SK-N-SH (cell line): ENCODE measurements at regions not wholly inside any gene's neighbourhood (a gene's known extent, or its start where the extent isn't known, plus 50 kb on each side); places are given as distances from the start of the nearest gene placed in this dataset.

Experiments
- CTCF ChIA-PET: fragments of 300-600, 350-600 bp; formaldehyde crosslinking; extraction: SDS; loops from one replicate; lab custom pipeline; 2021; lab: Yijun Ruan, JAX
- POLR2A ChIA-PET: fragments of 350-600 bp; sonication (Branson Sonifier 250); formaldehyde crosslinking; extraction: SDS; loops from one replicate; lab custom pipeline; 2020; ENCODE audit warnings: antibody characterized with exemption, inconsistent platforms; lab: Yijun Ruan, JAX
- DNase-seq: peaks from one replicate; pipeline ENCODE4 v3.0.0; 2012
- H2AFZ ChIP-seq: fragments of 200-600 bp; sonication (generic); 2 replicates; pipeline ENCODE4 v1.8.1; 2016; ENCODE audit warnings: antibody characterized with exemption, mild to moderate bottlenecking, low read depth
- H3F3A ChIP-seq: fragments of 200-600 bp; sonication (generic); replicated peaks from 2 replicates; pipeline ENCODE3; 2016; ENCODE audit warnings: antibody characterized with exemption, mild to moderate bottlenecking; ENCODE audit not compliant: insufficient read depth
- H3K27ac ChIP-seq, 2 experiments: fragments of 200-500 bp in 1 of 2; fragments of 200-600 bp in 1 of 2; sonication (Bioruptor generic) in 1 of 2; sonication (generic), shearing (Covaris generic) in 1 of 2; 2 replicates each; pipeline versions ENCODE4 v1.5.1 to v1.6.1; 2014 to 2016; ENCODE audit warnings: low read depth in 2 of 2, inconsistent platforms in 1 of 2, low read length in 1 of 2, mild to moderate bottlenecking in 1 of 2, mixed read lengths in 1 of 2
- H3K27me3 ChIP-seq: fragments of 200-600 bp; sonication (generic), shearing (Covaris generic); 2 replicates; pipeline ENCODE4 v1.6.1; 2016; ENCODE audit warnings: mixed run types; ENCODE audit not compliant: insufficient read depth
- H3K36me3 ChIP-seq, 2 experiments: fragments of 200-500 bp in 1 of 2; fragments of 200-600 bp in 1 of 2; sonication (Bioruptor generic) in 1 of 2; sonication (generic) in 1 of 2; replicated peaks in 1 of 2; 2 replicates each; pipeline versions ENCODE3 to v1.5.1; 2014 to 2016; ENCODE audit warnings: low read length in 1 of 2, mild to moderate bottlenecking in 1 of 2; ENCODE audit not compliant: insufficient read depth in 2 of 2, control insufficient read depth in 1 of 2
- H3K4me1 ChIP-seq, 2 experiments: fragments of 200-500 bp in 1 of 2; fragments of 200-600 bp in 1 of 2; sonication (Bioruptor generic) in 1 of 2; sonication (generic), shearing (Covaris generic) in 1 of 2; 2 replicates each; pipeline versions ENCODE4 v1.5.1 to v1.6.1; 2014 to 2016; ENCODE audit warnings: low read depth in 1 of 2, low read length in 1 of 2, mixed run types in 1 of 2; ENCODE audit not compliant: insufficient read depth in 2 of 2, control insufficient read depth in 1 of 2
- H3K4me2 ChIP-seq: fragments of 200-600 bp; sonication (generic), shearing (Covaris generic); 2 replicates; pipeline ENCODE4 v1.6.1; 2017; ENCODE audit warnings: mixed run types
- H3K4me3 ChIP-seq, 2 experiments: fragments of 200-500 bp in 1 of 2; fragments of 200-600 bp in 1 of 2; sonication (Bioruptor generic) in 1 of 2; sonication (generic), shearing (Covaris generic) in 1 of 2; 2 replicates each; pipeline versions ENCODE4 v1.5.1 to v1.8.1; 2014 to 2016; ENCODE audit warnings: low read depth in 2 of 2, inconsistent platforms in 1 of 2, low read length in 1 of 2, mild to moderate bottlenecking in 1 of 2, mixed read lengths in 1 of 2, moderate library complexity in 1 of 2
- H3K79me2 ChIP-seq: fragments of 200-600 bp; sonication (generic); 2 replicates; pipeline ENCODE4 v1.8.1; 2017; ENCODE audit warnings: mild to moderate bottlenecking; ENCODE audit not compliant: insufficient read depth
- H3K9ac ChIP-seq: fragments of 200-600 bp; sonication (generic); 2 replicates; pipeline ENCODE4 v1.6.1; 2017; ENCODE audit warnings: mixed run types
- H3K9me2 ChIP-seq: fragments of 200-600 bp; sonication (generic); 2 replicates; pipeline ENCODE4 v1.6.1; 2017; ENCODE audit warnings: mixed run types
- H3K9me3 ChIP-seq: fragments of 200-600 bp; sonication (generic); 2 replicates; pipeline ENCODE4 v1.6.1; 2017; ENCODE audit warnings: mixed run types, mild to moderate bottlenecking, moderate library complexity
- H4K20me1 ChIP-seq: fragments of 200-600 bp; sonication (generic); 2 replicates; pipeline ENCODE4 v1.6.1; 2017; ENCODE audit warnings: mild to moderate bottlenecking, mixed run types; ENCODE audit not compliant: insufficient read depth
- CHD2 ChIP-seq: fragments of 150-350 bp; IDR thresholded peaks from 2 replicates; pipeline ENCODE4 v1.6.1; 2018; ENCODE audit warnings: low read length; ENCODE audit not compliant: partially characterized antibody
- ELF1 ChIP-seq: IDR thresholded peaks from 2 replicates; pipeline ENCODE4 v1.4.0; 2012
- EP300 ChIP-seq, 2 experiments: IDR thresholded peaks; 2 replicates each; pipeline versions ENCODE4 v1.4.0 to v1.6.1; 2012; ENCODE audit warnings: borderline replicate concordance in 1 of 2, low read depth in 1 of 2, low read length in 1 of 2
- EZH2phosphoT487 ChIP-seq: fragments of 200-600 bp; sonication (generic); IDR thresholded peaks from 2 replicates; pipeline ENCODE4 v1.6.1; 2017; ENCODE audit warnings: low read depth, mixed run types, mild to moderate bottlenecking, antibody characterized with exemption, moderate library complexity, borderline replicate concordance
- FOXJ3 ChIP-seq: sonication (generic); formaldehyde crosslinking; IDR thresholded peaks from 2 replicates; pipeline ENCODE4 v1.5.1; 2020; ENCODE audit warnings: mild to moderate bottlenecking, missing genetic modification reagents
- FOXM1 ChIP-seq: IDR thresholded peaks from 2 replicates; pipeline ENCODE4 v1.4.0; 2012; ENCODE audit warnings: low read depth, mild to moderate bottlenecking
- GATA2 ChIP-seq: sonication (generic); formaldehyde crosslinking; IDR thresholded peaks from 2 replicates; pipeline ENCODE4 v1.5.0; 2020; ENCODE audit warnings: mild to moderate bottlenecking, missing genetic modification reagents
- JUND ChIP-seq: IDR thresholded peaks from 2 replicates; pipeline ENCODE4 v1.4.0; 2012
- NFIC ChIP-seq: IDR thresholded peaks from 2 replicates; pipeline ENCODE4 v1.4.0; 2012; ENCODE audit warnings: borderline replicate concordance
- NRF1 ChIP-seq: IDR thresholded peaks from 2 replicates; pipeline ENCODE4 v1.6.1; 2012; ENCODE audit warnings: low read depth, mild to moderate bottlenecking, low read length
- RAD21 ChIP-seq: IDR thresholded peaks from 2 replicates; pipeline ENCODE4 v1.6.1; 2012; ENCODE audit warnings: mild to moderate bottlenecking, low read length
- SMC3 ChIP-seq: IDR thresholded peaks from 2 replicates; pipeline ENCODE4 v1.6.1; 2012; ENCODE audit warnings: low read depth, low read length, improper control_type of control experiment
- TCF12 ChIP-seq: IDR thresholded peaks from 2 replicates; pipeline ENCODE4 v1.4.0; 2012
- YY1 ChIP-seq: IDR thresholded peaks from 2 replicates; pipeline ENCODE4 v1.4.0; 2012; ENCODE audit warnings: low read depth, mild to moderate bottlenecking
- WGBS: methylation state at CpG from one replicate; pipeline ENCODE4 v1.1.6; 2017; ENCODE audit warnings: low lambda C conversion rate; 5-methylcytosine and 5-hydroxymethylcytosine counted together
- TF ChIP-seq, protein P1 (sequence below): fragments of 150-350 bp; IDR thresholded peaks from 2 replicates; pipeline ENCODE4 v1.6.1; 2016; ENCODE audit warnings: mild to moderate bottlenecking, low read depth, low read length
- TF ChIP-seq, protein P2 (sequence below): IDR thresholded peaks from 2 replicates; pipeline ENCODE4; 2012
- TF ChIP-seq, protein P3 (sequence below): IDR thresholded peaks from 2 replicates; pipeline ENCODE4 v1.4.0; 2012; ENCODE audit warnings: low read depth, borderline replicate concordance
- TF ChIP-seq, protein P4 (sequence below): IDR thresholded peaks from 2 replicates; pipeline ENCODE4 v1.6.1; 2012; ENCODE audit warnings: mild to moderate bottlenecking, low read depth, low read length, moderate library complexity
- TF ChIP-seq, protein P5 (sequence below): fragments of 150-350 bp; IDR thresholded peaks from 2 replicates; pipeline ENCODE4 v1.6.1; 2017; ENCODE audit warnings: antibody characterized with exemption, low read length, low read depth, borderline replicate concordance

DNA sequence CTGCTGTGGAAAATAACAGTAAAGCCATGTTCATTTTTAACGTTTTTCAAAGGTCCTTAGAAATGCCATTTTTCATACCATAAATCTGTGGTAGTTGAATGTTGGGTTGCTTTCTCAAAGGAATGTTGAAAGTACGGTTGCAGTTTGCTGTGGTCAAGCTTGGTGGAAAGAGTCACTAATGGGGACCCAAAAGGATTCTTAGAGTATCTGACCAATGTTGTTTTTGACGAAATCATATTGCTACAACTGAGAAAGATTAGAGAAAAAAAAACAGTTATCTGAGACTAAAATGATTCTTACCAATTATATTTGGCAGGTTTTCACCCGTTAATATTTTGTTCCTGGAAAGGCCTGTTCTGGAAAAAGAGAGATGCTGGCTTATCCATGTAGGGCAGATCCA lies 439.5 kb upstream of the ETAA1 start:
- Histone ChIP-seq H3K27ac (no peak overlapping the region), H4K20me1 (no peaks in the 10 kb centered on the region), H3K79me2 (no peaks in the 10 kb centered on the region), H3K9ac (no peak overlapping the region), H3K27me3 (no peaks in the 10 kb centered on the region), H3F3A (no peaks in the 10 kb centered on the region), H3K36me3 (no peaks in the 10 kb centered on the region), H3K9me3 (no peaks in the 10 kb centered on the region), H2AFZ (no peak overlapping the region), H3K9me2 (no peaks in the 10 kb centered on the region), H3K4me3 (no peak overlapping the region), H3K4me2 (no peak overlapping the region), H3K4me1 (peaks cover 4 to 9% of the 10 kb centered on the region in 2 experiments; a peak in 3 of 4 replicates)
- TF ChIP-seq, protein P1, sequence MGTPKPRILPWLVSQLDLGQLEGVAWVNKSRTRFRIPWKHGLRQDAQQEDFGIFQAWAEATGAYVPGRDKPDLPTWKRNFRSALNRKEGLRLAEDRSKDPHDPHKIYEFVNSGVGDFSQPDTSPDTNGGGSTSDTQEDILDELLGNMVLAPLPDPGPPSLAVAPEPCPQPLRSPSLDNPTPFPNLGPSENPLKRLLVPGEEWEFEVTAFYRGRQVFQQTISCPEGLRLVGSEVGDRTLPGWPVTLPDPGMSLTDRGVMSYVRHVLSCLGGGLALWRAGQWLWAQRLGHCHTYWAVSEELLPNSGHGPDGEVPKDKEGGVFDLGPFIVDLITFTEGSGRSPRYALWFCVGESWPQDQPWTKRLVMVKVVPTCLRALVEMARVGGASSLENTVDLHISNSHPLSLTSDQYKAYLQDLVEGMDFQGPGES, result no peak
- TF ChIP-seq EP300 (IDR thresholded peaks at IDR 0.05; ENCODE audit: borderline replicate concordance in 1 of 2, low read depth in 1 of 2, low read length in 1 of 2), result no peak
- TF ChIP-seq, protein P2, sequence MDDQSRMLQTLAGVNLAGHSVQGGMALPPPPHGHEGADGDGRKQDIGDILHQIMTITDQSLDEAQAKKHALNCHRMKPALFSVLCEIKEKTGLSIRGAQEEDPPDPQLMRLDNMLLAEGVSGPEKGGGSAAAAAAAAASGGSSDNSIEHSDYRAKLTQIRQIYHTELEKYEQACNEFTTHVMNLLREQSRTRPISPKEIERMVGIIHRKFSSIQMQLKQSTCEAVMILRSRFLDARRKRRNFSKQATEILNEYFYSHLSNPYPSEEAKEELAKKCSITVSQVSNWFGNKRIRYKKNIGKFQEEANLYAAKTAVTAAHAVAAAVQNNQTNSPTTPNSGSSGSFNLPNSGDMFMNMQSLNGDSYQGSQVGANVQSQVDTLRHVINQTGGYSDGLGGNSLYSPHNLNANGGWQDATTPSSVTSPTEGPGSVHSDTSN, result no peak
- TF ChIP-seq, protein P3, sequence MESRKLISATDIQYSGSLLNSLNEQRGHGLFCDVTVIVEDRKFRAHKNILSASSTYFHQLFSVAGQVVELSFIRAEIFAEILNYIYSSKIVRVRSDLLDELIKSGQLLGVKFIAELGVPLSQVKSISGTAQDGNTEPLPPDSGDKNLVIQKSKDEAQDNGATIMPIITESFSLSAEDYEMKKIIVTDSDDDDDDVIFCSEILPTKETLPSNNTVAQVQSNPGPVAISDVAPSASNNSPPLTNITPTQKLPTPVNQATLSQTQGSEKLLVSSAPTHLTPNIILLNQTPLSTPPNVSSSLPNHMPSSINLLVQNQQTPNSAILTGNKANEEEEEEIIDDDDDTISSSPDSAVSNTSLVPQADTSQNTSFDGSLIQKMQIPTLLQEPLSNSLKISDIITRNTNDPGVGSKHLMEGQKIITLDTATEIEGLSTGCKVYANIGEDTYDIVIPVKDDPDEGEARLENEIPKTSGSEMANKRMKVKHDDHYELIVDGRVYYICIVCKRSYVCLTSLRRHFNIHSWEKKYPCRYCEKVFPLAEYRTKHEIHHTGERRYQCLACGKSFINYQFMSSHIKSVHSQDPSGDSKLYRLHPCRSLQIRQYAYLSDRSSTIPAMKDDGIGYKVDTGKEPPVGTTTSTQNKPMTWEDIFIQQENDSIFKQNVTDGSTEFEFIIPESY, result no peak
- TF ChIP-seq EZH2phosphoT487, result no peak
- TF ChIP-seq FOXJ3, result no peak
- TF ChIP-seq YY1, result no peak
- TF ChIP-seq GATA2 (CRISPR knock-in tag), result no peak
- TF ChIP-seq FOXM1, result no peak
- TF ChIP-seq TCF12, result no peak
- no peak for TF ChIP-seq SMC3
- no peak for TF ChIP-seq RAD21
- WGBS, result 69% methylated on average over 4 of the region's 4 CpGs
- CTCF ChIA-PET, result interaction anchor here (0.8 kb wide), 1 partner anchor 12 kb away, joined by 3 read pairs; no protein-coding TSS in a partner anchor
- POLR2A ChIA-PET, result no interaction called here
- no peak for DNase-seq

DNA sequence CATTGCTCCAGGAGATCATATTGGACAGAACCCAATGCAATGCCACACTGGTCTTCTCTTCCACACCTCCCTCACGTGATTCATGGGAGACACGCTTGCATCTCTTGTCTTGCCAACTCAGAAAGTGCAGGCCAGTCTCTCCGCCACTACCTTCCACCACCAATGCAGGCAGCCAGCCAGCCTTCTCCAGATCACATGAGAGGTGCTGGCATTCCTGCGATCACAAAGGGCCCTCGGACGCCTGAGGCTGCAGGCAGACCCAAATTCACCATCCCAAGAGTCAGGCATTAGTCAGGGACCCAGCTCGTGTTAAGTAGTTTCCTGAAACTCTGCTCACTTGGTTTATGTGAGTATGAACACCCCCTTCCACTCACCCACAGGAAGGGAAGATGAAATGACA lies 437.0 kb upstream of the ETAA1 start:
- Histone ChIP-seq H3K36me3 (no peaks in the 10 kb centered on the region), H3K4me1 (peaks cover 4 to 18% of the 10 kb centered on the region in 2 experiments; a peak in 3 of 4 replicates), H3K27ac (no peak overlapping the region), H3K27me3 (no peaks in the 10 kb centered on the region), H3K9me2 (no peaks in the 10 kb centered on the region), H4K20me1 (no peaks in the 10 kb centered on the region), H2AFZ (no peak overlapping the region), H3K4me2 (no peak overlapping the region), H3F3A (no peaks in the 10 kb centered on the region), H3K9ac (no peak overlapping the region), H3K79me2 (no peaks in the 10 kb centered on the region), H3K4me3 (no peak overlapping the region), H3K9me3 (no peaks in the 10 kb centered on the region)
- ChIA-PET POLR2A (no interaction called here), CTCF (no interaction called here)
- DNase-seq, result no peak
- WGBS, result 70% methylated on average over 7 of the region's 7 CpGs
- TF ChIP-seq SMC3 (no peak), NRF1 (no peak), CHD2 (no peak), JUND (no peak), EP300 (IDR thresholded peaks at IDR 0.05; ENCODE audit: borderline replicate concordance in 1 of 2, low read depth in 1 of 2, low read length in 1 of 2) (no peak), FOXJ3 (no peak), ELF1 (no peak), NFIC (no peak)
- TF ChIP-seq, protein P4, sequence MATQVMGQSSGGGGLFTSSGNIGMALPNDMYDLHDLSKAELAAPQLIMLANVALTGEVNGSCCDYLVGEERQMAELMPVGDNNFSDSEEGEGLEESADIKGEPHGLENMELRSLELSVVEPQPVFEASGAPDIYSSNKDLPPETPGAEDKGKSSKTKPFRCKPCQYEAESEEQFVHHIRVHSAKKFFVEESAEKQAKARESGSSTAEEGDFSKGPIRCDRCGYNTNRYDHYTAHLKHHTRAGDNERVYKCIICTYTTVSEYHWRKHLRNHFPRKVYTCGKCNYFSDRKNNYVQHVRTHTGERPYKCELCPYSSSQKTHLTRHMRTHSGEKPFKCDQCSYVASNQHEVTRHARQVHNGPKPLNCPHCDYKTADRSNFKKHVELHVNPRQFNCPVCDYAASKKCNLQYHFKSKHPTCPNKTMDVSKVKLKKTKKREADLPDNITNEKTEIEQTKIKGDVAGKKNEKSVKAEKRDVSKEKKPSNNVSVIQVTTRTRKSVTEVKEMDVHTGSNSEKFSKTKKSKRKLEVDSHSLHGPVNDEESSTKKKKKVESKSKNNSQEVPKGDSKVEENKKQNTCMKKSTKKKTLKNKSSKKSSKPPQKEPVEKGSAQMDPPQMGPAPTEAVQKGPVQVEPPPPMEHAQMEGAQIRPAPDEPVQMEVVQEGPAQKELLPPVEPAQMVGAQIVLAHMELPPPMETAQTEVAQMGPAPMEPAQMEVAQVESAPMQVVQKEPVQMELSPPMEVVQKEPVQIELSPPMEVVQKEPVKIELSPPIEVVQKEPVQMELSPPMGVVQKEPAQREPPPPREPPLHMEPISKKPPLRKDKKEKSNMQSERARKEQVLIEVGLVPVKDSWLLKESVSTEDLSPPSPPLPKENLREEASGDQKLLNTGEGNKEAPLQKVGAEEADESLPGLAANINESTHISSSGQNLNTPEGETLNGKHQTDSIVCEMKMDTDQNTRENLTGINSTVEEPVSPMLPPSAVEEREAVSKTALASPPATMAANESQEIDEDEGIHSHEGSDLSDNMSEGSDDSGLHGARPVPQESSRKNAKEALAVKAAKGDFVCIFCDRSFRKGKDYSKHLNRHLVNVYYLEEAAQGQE, result no peak
- TF ChIP-seq, protein P5, sequence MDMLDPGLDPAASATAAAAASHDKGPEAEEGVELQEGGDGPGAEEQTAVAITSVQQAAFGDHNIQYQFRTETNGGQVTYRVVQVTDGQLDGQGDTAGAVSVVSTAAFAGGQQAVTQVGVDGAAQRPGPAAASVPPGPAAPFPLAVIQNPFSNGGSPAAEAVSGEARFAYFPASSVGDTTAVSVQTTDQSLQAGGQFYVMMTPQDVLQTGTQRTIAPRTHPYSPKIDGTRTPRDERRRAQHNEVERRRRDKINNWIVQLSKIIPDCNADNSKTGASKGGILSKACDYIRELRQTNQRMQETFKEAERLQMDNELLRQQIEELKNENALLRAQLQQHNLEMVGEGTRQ, result no peak
- TF ChIP-seq, protein P1, result no peak
